Activated naive CD4-positive, alpha-beta T cell treated with anti-CD3 and anti-CD28 coated beads for 36 hours (primary cell): ENCODE measurements at regions not wholly inside any gene's neighbourhood (a gene's known extent, or its start where the extent isn't known, plus 50 kb on each side); places are given as distances from the start of the nearest gene placed in this dataset.

Experiments used
- CTCF ChIA-PET: fragments of 350-600 bp; sonication (Branson Sonifier 250); formaldehyde crosslinking; loops from one replicate; lab custom pipeline; 2021; ENCODE audit warnings: antibody characterized with exemption; lab: Charles Lee
- DNase-seq: peaks from one replicate; pipeline ENCODE4 v3.0.0-alpha.2; 2020
- H3K27ac Mint-ChIP-seq: one replicate; pipeline ENCODE4 v1.8.0; 2021; ENCODE audit warnings: mild to moderate bottlenecking, mixed read lengths
- H3K27me3 Mint-ChIP-seq: one replicate; pipeline ENCODE4 v1.8.0; 2021; ENCODE audit warnings: low read depth, mixed read lengths
- H3K36me3 Mint-ChIP-seq: one replicate; pipeline ENCODE4 v1.8.0; 2021; ENCODE audit warnings: low read depth, mixed read lengths
- H3K4me1 Mint-ChIP-seq: one replicate; pipeline ENCODE4 v1.8.0; 2021; ENCODE audit warnings: low read depth, mixed read lengths
- H3K4me3 Mint-ChIP-seq: one replicate; pipeline ENCODE4 v1.8.0; 2021; ENCODE audit warnings: mild to moderate bottlenecking, moderate library complexity, mixed read lengths
- H3K9me3 Mint-ChIP-seq: one replicate; pipeline ENCODE4 v1.8.0; 2021; ENCODE audit warnings: mixed read lengths
- intact Hi-C: fragments of 100-400 bp; cut with micrococcal nuclease; formaldehyde crosslinking; loops from one replicate; pipeline ENCODE4 v1.15.1; 2023

- no peaks in the 10 kb centered on the region for H3K27me3 Mint-ChIP-seq
- CTCF ChIA-PET: interaction anchor here (0.7 kb wide), 1 partner anchor 429 kb away, joined by 4 read pairs; no protein-coding TSS in a partner anchor
- H3K36me3 Mint-ChIP-seq: no peaks in the 10 kb centered on the region
- H3K4me3 Mint-ChIP-seq: no peak overlapping the region
- no peaks in the 10 kb centered on the region for H3K4me1 Mint-ChIP-seq
- intact Hi-C loops: no loop called here
- no peaks in the 10 kb centered on the region for H3K9me3 Mint-ChIP-seq
- DNase-seq: no peak
- no peak overlapping the region for H3K27ac Mint-ChIP-seq
These were observed 72.3 kb upstream of the CPO start for GRCh38 chr2:206867006-206867405.

DNA sequence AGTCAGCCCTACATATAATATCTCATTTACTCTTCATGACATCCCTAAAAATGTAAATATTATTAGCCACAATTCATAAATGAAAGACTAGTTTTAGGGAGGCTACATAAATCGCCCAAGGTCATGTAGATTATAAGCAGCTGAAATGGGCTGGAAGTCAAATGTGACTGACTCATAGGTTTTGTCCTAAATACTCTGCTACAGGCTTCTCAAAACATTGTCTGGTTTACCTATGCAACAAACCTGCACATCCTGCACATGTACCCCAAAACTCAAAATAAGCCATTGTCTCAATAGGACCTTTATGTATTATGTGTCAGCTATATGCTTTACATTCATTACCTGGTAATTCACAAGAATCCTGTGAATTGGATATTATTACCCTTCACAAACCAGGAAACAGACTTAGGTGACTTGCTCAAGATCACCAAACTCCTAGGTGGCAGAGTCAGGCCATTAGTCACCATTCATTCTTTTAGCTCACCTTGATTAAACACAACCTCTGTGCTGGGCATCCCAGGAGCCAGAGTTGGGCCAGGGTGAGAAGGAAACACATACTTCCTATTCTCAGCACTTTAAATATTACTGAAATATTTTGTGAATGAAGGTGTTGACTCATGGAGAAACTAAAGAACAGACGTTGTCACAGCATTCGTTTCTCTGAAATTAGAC, 69.4 kb upstream of the CPO start:
- no peak overlapping the region for H3K27ac Mint-ChIP-seq
- intact Hi-C loops: no loop called here
- DNase-seq: no peak
- CTCF ChIA-PET: no interaction called here
- H3K4me3 Mint-ChIP-seq: no peak overlapping the region
- no peaks in the 10 kb centered on the region for H3K27me3 Mint-ChIP-seq
- H3K36me3 Mint-ChIP-seq: no peaks in the 10 kb centered on the region
- H3K9me3 Mint-ChIP-seq: no peaks in the 10 kb centered on the region
- no peaks in the 10 kb centered on the region for H3K4me1 Mint-ChIP-seq

DNA sequence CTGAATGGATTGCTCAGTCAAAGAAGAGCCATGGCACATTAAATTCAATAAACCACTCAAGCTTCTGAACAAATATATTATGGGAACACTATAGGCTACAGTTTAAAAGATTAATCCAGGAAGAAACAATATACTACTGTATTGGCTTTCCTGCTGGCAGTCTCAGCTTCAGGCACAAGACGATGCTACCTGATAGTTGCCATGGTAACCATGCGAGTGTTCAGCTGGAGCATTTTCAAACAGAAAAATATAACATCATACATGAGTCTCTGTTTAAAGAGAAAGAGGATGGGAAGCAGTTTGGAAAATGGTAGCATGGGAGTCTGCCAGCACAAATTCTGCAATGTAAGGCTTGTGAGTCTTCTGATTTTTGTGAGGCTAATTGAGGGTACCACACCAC, 65.9 kb upstream of the CPO start:
- no peaks in the 10 kb centered on the region for H3K36me3 Mint-ChIP-seq
- no peaks in the 10 kb centered on the region for H3K4me1 Mint-ChIP-seq
- H3K9me3 Mint-ChIP-seq: no peaks in the 10 kb centered on the region
- no peaks in the 10 kb centered on the region for H3K27me3 Mint-ChIP-seq
- CTCF ChIA-PET: interaction anchor here (0.6 kb wide), 1 partner anchor 91 kb away, joined by 3 read pairs; no protein-coding TSS in a partner anchor
- H3K27ac Mint-ChIP-seq: no peak overlapping the region
- intact Hi-C loops: no loop called here
- H3K4me3 Mint-ChIP-seq: no peak overlapping the region
- DNase-seq: no peak

GRCh38 chr2:206875701-206876100, 63.6 kb upstream of the CPO start:
- no peak for DNase-seq
- no peak overlapping the region for H3K4me3 Mint-ChIP-seq
- CTCF ChIA-PET: interaction anchor here (1.5 kb wide), 1 partner anchor 177 kb away, joined by 3 read pairs; no protein-coding TSS in a partner anchor
- H3K27me3 Mint-ChIP-seq: no peaks in the 10 kb centered on the region
- H3K27ac Mint-ChIP-seq: no peak overlapping the region
- intact Hi-C loops: no loop called here
- H3K4me1 Mint-ChIP-seq: no peaks in the 10 kb centered on the region
- no peaks in the 10 kb centered on the region for H3K36me3 Mint-ChIP-seq
- no peaks in the 10 kb centered on the region for H3K9me3 Mint-ChIP-seq

DNA sequence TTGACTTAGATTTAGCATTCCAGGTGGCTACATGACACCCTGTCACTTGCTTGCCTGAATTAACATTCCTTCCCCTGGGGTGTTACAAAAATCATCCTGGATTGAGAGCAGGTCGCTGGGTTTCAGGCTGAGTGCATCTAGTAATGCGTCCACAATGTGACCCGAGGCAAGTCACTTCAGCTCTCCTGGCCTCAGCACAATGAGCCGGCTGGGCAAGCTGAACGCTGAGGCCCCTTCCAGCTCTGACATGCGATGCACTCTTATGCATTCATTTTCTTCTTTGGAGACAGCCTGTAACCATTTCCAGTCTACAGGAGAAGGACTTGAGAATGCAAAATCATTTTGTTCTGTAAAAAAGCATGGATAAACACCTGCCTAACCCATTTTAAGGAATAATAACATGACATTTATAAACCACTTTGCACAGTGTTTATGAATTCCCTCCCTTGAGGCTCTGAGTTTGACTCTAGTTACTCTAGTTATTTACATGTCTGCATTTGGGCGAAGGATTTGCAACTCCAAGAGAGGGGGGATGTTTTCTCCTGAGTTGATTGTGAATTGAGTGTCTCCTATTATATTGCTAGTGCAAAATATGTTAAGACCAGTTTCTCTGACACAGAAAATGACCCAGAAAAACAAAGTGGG, 63.0 kb upstream of the CPO start:
- intact Hi-C loops: no loop called here
- CTCF ChIA-PET: no interaction called here
- Mint-ChIP-seq H3K4me1 (no peaks in the 10 kb centered on the region), H3K27me3 (no peaks in the 10 kb centered on the region), H3K4me3 (no peak overlapping the region), H3K27ac (no peak overlapping the region), H3K9me3 (no peaks in the 10 kb centered on the region), H3K36me3 (no peaks in the 10 kb centered on the region)
- DNase-seq: no peak

GRCh38 chr2:206881708-206882410, 57.5 kb upstream of the CPO start:
- H3K27me3 Mint-ChIP-seq: no peaks in the 10 kb centered on the region

GRCh38 chr2:206886696-206887095, 52.6 kb upstream of the CPO start:
- Mint-ChIP-seq H3K9me3 (no peaks in the 10 kb centered on the region), H3K4me3 (no peak overlapping the region), H3K27ac (no peak overlapping the region), H3K27me3 (no peaks in the 10 kb centered on the region), H3K4me1 (no peaks in the 10 kb centered on the region), H3K36me3 (peaks cover 2% of the 10 kb centered on the region)
- intact Hi-C loops: no loop called here
- CTCF ChIA-PET: no interaction called here
- no peak for DNase-seq

More at GRCh38 chr2:206881708-206882410, 57.5 kb upstream of the CPO start:
- Mint-ChIP-seq H3K4me3 (no peak overlapping the region), H3K36me3 (peaks cover 2% of the 10 kb centered on the region), H3K27ac (no peak overlapping the region), H3K9me3 (no peaks in the 10 kb centered on the region), H3K4me1 (no peaks in the 10 kb centered on the region)
- CTCF ChIA-PET: no interaction called here
- intact Hi-C loops: no loop called here
- DNase-seq: no peak

GRCh38 chr2:206887745-206888144, 51.6 kb upstream of the CPO start:
- no peaks in the 10 kb centered on the region for H3K27me3 Mint-ChIP-seq
- H3K9me3 Mint-ChIP-seq: no peaks in the 10 kb centered on the region
- CTCF ChIA-PET: no interaction called here
- no peak for DNase-seq
- H3K4me3 Mint-ChIP-seq: no peak overlapping the region
- no peak overlapping the region for H3K27ac Mint-ChIP-seq
- no peaks in the 10 kb centered on the region for H3K36me3 Mint-ChIP-seq
- intact Hi-C loops: no loop called here
- no peaks in the 10 kb centered on the region for H3K4me1 Mint-ChIP-seq
